ENCODE measurements at regions not wholly inside any gene's neighbourhood (a gene's known extent, or its start where the extent isn't known, plus 50 kb on each side); places are given as distances from the start of the nearest gene placed in this dataset.

DNA sequence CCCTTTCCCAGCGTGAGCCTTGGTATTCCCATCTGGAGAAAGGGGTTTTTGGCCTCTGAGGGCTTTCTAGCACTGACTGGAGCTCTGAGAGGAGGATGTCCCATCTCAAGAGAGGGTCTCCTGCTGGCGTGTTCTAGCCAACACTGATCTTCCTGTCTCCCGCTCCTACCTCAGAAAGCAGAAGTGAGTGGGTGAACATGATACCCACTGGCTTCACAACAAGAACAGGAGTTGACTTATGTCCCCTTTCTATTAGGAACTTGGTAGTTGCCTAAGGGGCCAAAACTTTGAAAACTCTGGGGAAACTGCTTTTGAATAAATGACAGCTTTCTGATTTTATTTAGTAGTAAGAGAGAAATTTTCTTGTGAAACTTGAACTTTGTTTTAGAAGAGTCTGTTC, 113.1 kb upstream of the ADCY1 start:
- TF ChIP-seq TAF1 (IDR thresholded peaks at IDR 0.05; ENCODE audit: low read depth) (no peak), FOXM1 (IDR thresholded peaks at IDR 0.05; ENCODE audit: borderline replicate concordance, low read depth) (no peak), EGR1 (IDR thresholded peaks at IDR 0.05) (no peak), YY1 (IDR thresholded peaks at IDR 0.05; ENCODE audit: low read depth) (no peak), EP300 (IDR thresholded peaks at IDR 0.05; ENCODE audit: borderline replicate concordance) (no peak)

DNA sequence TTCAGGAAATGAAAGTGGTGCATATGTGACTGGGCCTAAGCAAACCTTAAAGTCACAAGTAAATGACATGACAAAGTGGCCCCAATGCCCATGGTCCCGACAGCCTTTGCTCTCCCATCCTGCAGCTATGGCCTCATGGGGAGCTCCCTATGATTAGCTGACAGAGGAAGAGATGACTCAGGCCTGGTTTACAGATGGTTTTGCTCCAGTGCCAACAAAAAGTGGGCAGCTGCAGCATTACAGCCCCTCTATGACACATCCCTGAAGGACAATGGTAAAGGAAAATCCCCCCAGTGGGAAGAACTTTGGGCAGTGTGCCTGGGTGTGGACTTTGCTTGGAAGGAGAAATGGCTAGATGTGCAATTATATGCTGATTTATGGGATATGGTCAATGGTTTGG, 105.1 kb upstream of the ADCY1 start:
- TF ChIP-seq NFIC (IDR thresholded peaks at IDR 0.05) (no peak), EGR1 (IDR thresholded peaks at IDR 0.05) (no peak), YY1 (IDR thresholded peaks at IDR 0.05; ENCODE audit: low read depth) (no peak), RAD21 (IDR thresholded peaks at IDR 0.05; ENCODE audit: low read depth) (no peak), CREB1 (IDR thresholded peaks at IDR 0.05; ENCODE audit: low read depth) (no peak)

DNA sequence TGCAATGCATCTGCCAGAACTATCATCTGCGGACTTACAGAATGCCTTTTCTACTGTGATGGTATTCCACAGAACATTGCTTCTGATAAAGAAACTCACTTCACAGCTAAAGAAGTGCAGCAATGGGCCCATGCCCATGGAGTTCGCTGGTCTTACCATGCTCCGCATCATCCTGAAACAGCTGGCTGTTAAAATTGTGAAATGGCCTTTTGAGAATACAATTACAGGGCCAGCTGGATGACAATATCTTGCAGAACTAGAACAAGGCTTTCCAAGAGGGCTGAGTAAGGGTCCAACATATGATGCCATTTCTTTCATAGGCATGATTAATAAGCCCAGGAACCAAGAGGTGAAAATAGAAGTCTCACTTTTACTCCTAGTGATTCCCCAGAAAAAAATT, 104.1 kb upstream of the ADCY1 start:
- no peak for TF ChIP-seq TEAD4 (IDR thresholded peaks at IDR 0.05)
- TF ChIP-seq CEBPB (IDR thresholded peaks at IDR 0.05), result no peak
- TF ChIP-seq ZBTB7A (IDR thresholded peaks at IDR 0.05; ENCODE audit: low read depth), result no peak
- TF ChIP-seq FOXM1 (IDR thresholded peaks at IDR 0.05; ENCODE audit: borderline replicate concordance, low read depth), result no peak
- no peak for TF ChIP-seq EP300 (IDR thresholded peaks at IDR 0.05; ENCODE audit: borderline replicate concordance)
- TF ChIP-seq NFIC (IDR thresholded peaks at IDR 0.05), result no peak
- TF ChIP-seq TCF12 (IDR thresholded peaks at IDR 0.05; ENCODE audit: low read depth), result no peak

DNA sequence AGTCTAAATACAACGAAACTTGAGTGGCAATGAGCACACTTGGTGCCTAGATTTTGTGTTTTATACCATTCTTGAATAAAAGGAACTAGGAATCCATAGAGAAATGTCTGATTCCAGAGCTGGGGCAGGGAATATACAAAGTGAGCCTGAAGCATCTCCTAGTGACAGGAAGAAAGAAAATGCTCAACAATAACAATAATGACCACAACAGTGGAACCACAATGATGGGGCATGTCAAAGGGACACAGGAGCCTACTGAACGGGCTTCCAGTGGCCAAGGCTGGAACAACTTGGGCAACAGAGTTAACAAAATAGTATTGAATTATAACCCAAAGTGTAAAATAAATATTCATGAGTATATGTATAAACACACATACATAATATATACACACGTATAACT, 94.4 kb upstream of the ADCY1 start:
- TF ChIP-seq EGR1 (IDR thresholded peaks at IDR 0.05), result no peak
- no peak for TF ChIP-seq CEBPB (IDR thresholded peaks at IDR 0.05)
- TF ChIP-seq RAD21 (IDR thresholded peaks at IDR 0.05; ENCODE audit: low read depth), result no peak
- TF ChIP-seq ZBTB7A (IDR thresholded peaks at IDR 0.05; ENCODE audit: low read depth), result no peak
- no peak for TF ChIP-seq EP300 (IDR thresholded peaks at IDR 0.05; ENCODE audit: borderline replicate concordance)
- no peak for TF ChIP-seq TEAD4 (IDR thresholded peaks at IDR 0.05)
- TF ChIP-seq TCF12 (IDR thresholded peaks at IDR 0.05; ENCODE audit: low read depth), result no peak
- TF ChIP-seq NFIC (IDR thresholded peaks at IDR 0.05), result no peak
- no peak for TF ChIP-seq YY1 (IDR thresholded peaks at IDR 0.05; ENCODE audit: low read depth)
- TF ChIP-seq, protein P1, sequence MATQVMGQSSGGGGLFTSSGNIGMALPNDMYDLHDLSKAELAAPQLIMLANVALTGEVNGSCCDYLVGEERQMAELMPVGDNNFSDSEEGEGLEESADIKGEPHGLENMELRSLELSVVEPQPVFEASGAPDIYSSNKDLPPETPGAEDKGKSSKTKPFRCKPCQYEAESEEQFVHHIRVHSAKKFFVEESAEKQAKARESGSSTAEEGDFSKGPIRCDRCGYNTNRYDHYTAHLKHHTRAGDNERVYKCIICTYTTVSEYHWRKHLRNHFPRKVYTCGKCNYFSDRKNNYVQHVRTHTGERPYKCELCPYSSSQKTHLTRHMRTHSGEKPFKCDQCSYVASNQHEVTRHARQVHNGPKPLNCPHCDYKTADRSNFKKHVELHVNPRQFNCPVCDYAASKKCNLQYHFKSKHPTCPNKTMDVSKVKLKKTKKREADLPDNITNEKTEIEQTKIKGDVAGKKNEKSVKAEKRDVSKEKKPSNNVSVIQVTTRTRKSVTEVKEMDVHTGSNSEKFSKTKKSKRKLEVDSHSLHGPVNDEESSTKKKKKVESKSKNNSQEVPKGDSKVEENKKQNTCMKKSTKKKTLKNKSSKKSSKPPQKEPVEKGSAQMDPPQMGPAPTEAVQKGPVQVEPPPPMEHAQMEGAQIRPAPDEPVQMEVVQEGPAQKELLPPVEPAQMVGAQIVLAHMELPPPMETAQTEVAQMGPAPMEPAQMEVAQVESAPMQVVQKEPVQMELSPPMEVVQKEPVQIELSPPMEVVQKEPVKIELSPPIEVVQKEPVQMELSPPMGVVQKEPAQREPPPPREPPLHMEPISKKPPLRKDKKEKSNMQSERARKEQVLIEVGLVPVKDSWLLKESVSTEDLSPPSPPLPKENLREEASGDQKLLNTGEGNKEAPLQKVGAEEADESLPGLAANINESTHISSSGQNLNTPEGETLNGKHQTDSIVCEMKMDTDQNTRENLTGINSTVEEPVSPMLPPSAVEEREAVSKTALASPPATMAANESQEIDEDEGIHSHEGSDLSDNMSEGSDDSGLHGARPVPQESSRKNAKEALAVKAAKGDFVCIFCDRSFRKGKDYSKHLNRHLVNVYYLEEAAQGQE (IDR thresholded peaks at IDR 0.05; ENCODE audit: low read depth), result no peak
- TF ChIP-seq, protein P2, sequence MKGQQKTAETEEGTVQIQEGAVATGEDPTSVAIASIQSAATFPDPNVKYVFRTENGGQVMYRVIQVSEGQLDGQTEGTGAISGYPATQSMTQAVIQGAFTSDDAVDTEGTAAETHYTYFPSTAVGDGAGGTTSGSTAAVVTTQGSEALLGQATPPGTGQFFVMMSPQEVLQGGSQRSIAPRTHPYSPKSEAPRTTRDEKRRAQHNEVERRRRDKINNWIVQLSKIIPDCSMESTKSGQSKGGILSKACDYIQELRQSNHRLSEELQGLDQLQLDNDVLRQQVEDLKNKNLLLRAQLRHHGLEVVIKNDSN (IDR thresholded peaks at IDR 0.05), result no peak
- TF ChIP-seq, protein P3, sequence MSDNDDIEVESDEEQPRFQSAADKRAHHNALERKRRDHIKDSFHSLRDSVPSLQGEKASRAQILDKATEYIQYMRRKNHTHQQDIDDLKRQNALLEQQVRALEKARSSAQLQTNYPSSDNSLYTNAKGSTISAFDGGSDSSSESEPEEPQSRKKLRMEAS (IDR thresholded peaks at IDR 0.05), result no peak
- no peak for TF ChIP-seq FOXM1 (IDR thresholded peaks at IDR 0.05; ENCODE audit: borderline replicate concordance, low read depth)
- no peak for TF ChIP-seq TAF1 (IDR thresholded peaks at IDR 0.05; ENCODE audit: low read depth)

DNA sequence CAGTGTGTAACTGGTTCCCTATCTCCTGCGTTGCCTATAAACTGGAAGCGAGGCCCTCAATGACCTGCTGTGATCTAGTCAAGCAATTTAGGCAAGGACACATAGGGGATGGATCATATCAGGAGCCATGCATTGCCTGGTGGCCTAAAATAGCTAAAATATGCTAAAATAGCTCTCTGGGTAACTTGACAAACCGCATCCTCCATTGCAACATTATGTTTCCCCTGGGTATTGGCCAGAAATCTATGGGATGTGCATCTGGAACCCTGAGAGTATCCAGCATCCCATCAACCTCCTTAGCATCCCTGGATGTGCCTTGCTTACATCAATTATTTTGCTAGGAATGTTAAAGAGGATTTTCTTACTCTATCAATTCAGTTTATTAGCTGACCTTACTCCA, 91.7 kb upstream of the ADCY1 start:
- no peak for TF ChIP-seq CREB1 (IDR thresholded peaks at IDR 0.05; ENCODE audit: low read depth)
- TF ChIP-seq, protein P3 (IDR thresholded peaks at IDR 0.05), result no peak
- TF ChIP-seq RAD21 (IDR thresholded peaks at IDR 0.05; ENCODE audit: low read depth), result no peak
- no peak for TF ChIP-seq EP300 (IDR thresholded peaks at IDR 0.05; ENCODE audit: borderline replicate concordance)
- TF ChIP-seq TEAD4 (IDR thresholded peaks at IDR 0.05), result no peak
- no peak for TF ChIP-seq EGR1 (IDR thresholded peaks at IDR 0.05)
- TF ChIP-seq FOXM1 (IDR thresholded peaks at IDR 0.05; ENCODE audit: borderline replicate concordance, low read depth), result no peak
- TF ChIP-seq TCF12 (IDR thresholded peaks at IDR 0.05; ENCODE audit: low read depth), result no peak
- no peak for TF ChIP-seq NFIC (IDR thresholded peaks at IDR 0.05)
- TF ChIP-seq ZBTB7A (IDR thresholded peaks at IDR 0.05; ENCODE audit: low read depth), result no peak
- TF ChIP-seq, protein P1 (IDR thresholded peaks at IDR 0.05; ENCODE audit: low read depth), result no peak
- TF ChIP-seq, protein P2 (IDR thresholded peaks at IDR 0.05), result no peak
- TF ChIP-seq TAF1 (IDR thresholded peaks at IDR 0.05; ENCODE audit: low read depth), result no peak
- no peak for TF ChIP-seq YY1 (IDR thresholded peaks at IDR 0.05; ENCODE audit: low read depth)
- no peak for TF ChIP-seq CEBPB (IDR thresholded peaks at IDR 0.05)

DNA sequence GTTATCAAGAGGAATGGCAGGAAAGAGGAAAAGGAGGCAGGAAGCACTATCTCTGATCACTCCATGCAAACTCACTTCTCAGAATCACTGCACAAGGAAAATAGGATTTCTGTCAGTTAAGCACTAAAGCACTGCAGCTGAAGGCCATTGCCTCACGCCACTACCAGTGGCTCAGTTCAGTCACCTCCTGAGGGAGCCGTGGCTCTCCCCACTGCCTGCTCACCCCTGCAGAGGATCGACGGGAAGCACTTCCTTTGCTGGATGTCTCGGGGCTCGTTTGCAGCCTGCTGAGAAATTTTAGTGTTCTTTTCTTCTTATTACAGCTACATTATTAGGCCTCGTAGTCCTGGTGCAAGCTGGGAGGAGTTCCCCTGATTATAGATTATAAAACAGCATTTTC, 90.1 kb upstream of the ADCY1 start:
- TF ChIP-seq FOXM1 (IDR thresholded peaks at IDR 0.05; ENCODE audit: borderline replicate concordance, low read depth) (no peak), TEAD4 (IDR thresholded peaks at IDR 0.05) (no peak), EGR1 (IDR thresholded peaks at IDR 0.05) (no peak), TCF12 (IDR thresholded peaks at IDR 0.05; ENCODE audit: low read depth) (no peak), TAF1 (IDR thresholded peaks at IDR 0.05; ENCODE audit: low read depth) (no peak)
- TF ChIP-seq, protein P2 (IDR thresholded peaks at IDR 0.05), result no peak
- TF ChIP-seq, protein P3 (IDR thresholded peaks at IDR 0.05), result no peak

Measured in Ishikawa (cell line).